WTC11 (cell line): ENCODE measurements at regions not wholly inside any gene's neighbourhood (a gene's known extent, or its start where the extent isn't known, plus 50 kb on each side); places are given as distances from the start of the nearest gene placed in this dataset.
"Not testable (repeated sequence)": the region's sequence is repeated elsewhere in the genome, so short reads cannot be mapped to it uniquely, and the experiment has no call there.

Experiments
- ATAC-seq: fragments of 200-7000 bp; cut with Tn5 transposase; 2 replicates; pipeline ENCODE4 v1.10.0; 2021; ENCODE audit warnings: mild to moderate bottlenecking, moderate library complexity
- CTCF ChIA-PET: fragments of 300-600 bp; sonication (Branson Sonifier 250); formaldehyde crosslinking; loops from one replicate; lab custom pipeline; 2021; ENCODE audit warnings: antibody characterized with exemption; lab: Charles Lee
- POLR2A ChIA-PET: fragments of 350-600 bp; sonication (Branson Sonifier 250); formaldehyde crosslinking; loops from one replicate; lab custom pipeline; 2021; ENCODE audit warnings: antibody characterized with exemption; lab: Charles Lee
- DNase-seq: peaks from one replicate; pipeline ENCODE4 v3.0.0; 2021; ENCODE audit warnings: low spot score
- H3K27ac Mint-ChIP-seq: 2 replicates; pipeline ENCODE4 v1.8.0; 2021; ENCODE audit warnings: mixed read lengths
- H3K27me3 Mint-ChIP-seq: 2 replicates; pipeline ENCODE4 v1.8.0; 2021; ENCODE audit warnings: low read depth, mild to moderate bottlenecking, moderate library complexity, mixed read lengths
- H3K36me3 Mint-ChIP-seq: 2 replicates; pipeline ENCODE4 v1.8.0; 2021; ENCODE audit warnings: mixed read lengths
- H3K4me1 Mint-ChIP-seq: 2 replicates; pipeline ENCODE4 v1.8.0; 2022; ENCODE audit warnings: mixed read lengths
- H3K4me3 Mint-ChIP-seq: 2 replicates; pipeline ENCODE4 v1.8.0; 2021; ENCODE audit warnings: mild to moderate bottlenecking, moderate library complexity, mixed read lengths
- H3K9me3 Mint-ChIP-seq: 2 replicates; pipeline ENCODE4 v1.8.0; 2021; ENCODE audit warnings: mixed read lengths
- CREM ChIP-seq: sonication (generic); formaldehyde crosslinking; IDR thresholded peaks from 2 replicates; pipeline ENCODE4 v1.8.1; 2022; ENCODE audit warnings: mild to moderate bottlenecking, missing genetic modification reagents, moderate library complexity
- FOXK1 ChIP-seq: sonication (generic); formaldehyde crosslinking; IDR thresholded peaks from 2 replicates; pipeline ENCODE4 v1.8.0; 2022; ENCODE audit warnings: mild to moderate bottlenecking, moderate library complexity, missing genetic modification reagents
- GABPB1 ChIP-seq: sonication (generic); formaldehyde crosslinking; IDR thresholded peaks from 2 replicates; pipeline ENCODE4 v1.8.1; 2023; ENCODE audit warnings: mild to moderate bottlenecking, missing genetic modification reagents
- GRHL2 ChIP-seq: fragments of 250-450 bp; sonication (Bioruptor Pico); IDR thresholded peaks from 2 replicates; pipeline ENCODE4 v1.8.0; 2022; ENCODE audit warnings: mild to moderate bottlenecking, moderate library complexity; ENCODE audit not compliant: insufficient replicate concordance, severe bottlenecking
- MYBL2 ChIP-seq: sonication (generic); formaldehyde crosslinking; IDR thresholded peaks from 2 replicates; pipeline ENCODE4 v1.8.1; 2023; ENCODE audit warnings: mild to moderate bottlenecking, moderate library complexity, missing genetic modification reagents
- NFE2L1 ChIP-seq: sonication (generic); formaldehyde crosslinking; IDR thresholded peaks from 2 replicates; pipeline ENCODE4 v1.8.1; 2023; ENCODE audit warnings: missing genetic modification reagents
- SOX15 ChIP-seq: fragments of 250-450 bp; sonication (Bioruptor Pico); IDR thresholded peaks from 2 replicates; pipeline ENCODE4 v1.9.0; 2021; ENCODE audit warnings: mild to moderate bottlenecking
- TEAD1 ChIP-seq: sonication (generic); formaldehyde crosslinking; IDR thresholded peaks from 2 replicates; pipeline ENCODE4 v1.8.0; 2022; ENCODE audit warnings: mild to moderate bottlenecking, missing genetic modification reagents
- TP53 ChIP-seq: sonication (generic); formaldehyde crosslinking; IDR thresholded peaks from 2 replicates; pipeline ENCODE4 v1.8.1; 2023; ENCODE audit warnings: mild to moderate bottlenecking, missing genetic modification reagents
- ZNF138 ChIP-seq: sonication (generic); formaldehyde crosslinking; conservative IDR thresholded peaks from 2 replicates; pipeline ENCODE4 v1.8.1; 2022; ENCODE audit warnings: mild to moderate bottlenecking, moderate library complexity, missing genetic modification reagents
- ZNF396 ChIP-seq: fragments of 250-450 bp; sonication (Bioruptor Pico); IDR thresholded peaks from 2 replicates; pipeline ENCODE4 v1.8.0; 2021; ENCODE audit warnings: mild to moderate bottlenecking, moderate library complexity, borderline replicate concordance
- ZNF423 ChIP-seq: fragments of 250-450 bp; sonication (Bioruptor Pico); IDR thresholded peaks from 2 replicates; pipeline ENCODE4 v2.1.2; 2022; ENCODE audit warnings: mild to moderate bottlenecking, moderate library complexity
- TF ChIP-seq, protein P1 (sequence below): sonication (generic); formaldehyde crosslinking; IDR thresholded peaks from 2 replicates; pipeline ENCODE4 v1.8.1; 2022; ENCODE audit warnings: missing genetic modification reagents, borderline replicate concordance
- TF ChIP-seq, protein P2 (sequence below): fragments of 250-450 bp; sonication (Bioruptor Pico); IDR thresholded peaks from 2 replicates; pipeline ENCODE4 v1.9.0; 2021; ENCODE audit warnings: moderate library complexity, mild to moderate bottlenecking, inconsistent platforms, borderline replicate concordance
- TF ChIP-seq, protein P3 (sequence below): sonication (generic); formaldehyde crosslinking; IDR thresholded peaks from 2 replicates; pipeline ENCODE4 v1.8.0; 2022; ENCODE audit warnings: mild to moderate bottlenecking, missing genetic modification reagents
- TF ChIP-seq, protein P4 (sequence below): fragments of 250-450 bp; sonication (Bioruptor Pico); IDR thresholded peaks from 2 replicates; pipeline ENCODE4 v1.9.0; 2021; ENCODE audit warnings: mild to moderate bottlenecking
- TF ChIP-seq, protein P5 (sequence below): sonication (generic); formaldehyde crosslinking; conservative IDR thresholded peaks from 2 replicates; pipeline ENCODE4 v1.8.1; 2022; ENCODE audit warnings: mild to moderate bottlenecking, missing genetic modification reagents
- TF ChIP-seq, protein P6 (sequence below): sonication (generic); formaldehyde crosslinking; IDR thresholded peaks from 2 replicates; pipeline ENCODE4 v1.8.0; 2022; ENCODE audit warnings: mild to moderate bottlenecking, missing genetic modification reagents
- TF ChIP-seq, protein P7 (sequence below): sonication (generic); formaldehyde crosslinking; IDR thresholded peaks from 2 replicates; pipeline ENCODE4 v1.8.1; 2023; ENCODE audit warnings: mild to moderate bottlenecking, missing genetic modification reagents
- TF ChIP-seq, protein P8 (sequence below): sonication (generic); formaldehyde crosslinking; IDR thresholded peaks from 2 replicates; pipeline ENCODE4 v1.8.1; 2023; ENCODE audit warnings: mild to moderate bottlenecking, moderate library complexity, missing genetic modification reagents

DNA sequence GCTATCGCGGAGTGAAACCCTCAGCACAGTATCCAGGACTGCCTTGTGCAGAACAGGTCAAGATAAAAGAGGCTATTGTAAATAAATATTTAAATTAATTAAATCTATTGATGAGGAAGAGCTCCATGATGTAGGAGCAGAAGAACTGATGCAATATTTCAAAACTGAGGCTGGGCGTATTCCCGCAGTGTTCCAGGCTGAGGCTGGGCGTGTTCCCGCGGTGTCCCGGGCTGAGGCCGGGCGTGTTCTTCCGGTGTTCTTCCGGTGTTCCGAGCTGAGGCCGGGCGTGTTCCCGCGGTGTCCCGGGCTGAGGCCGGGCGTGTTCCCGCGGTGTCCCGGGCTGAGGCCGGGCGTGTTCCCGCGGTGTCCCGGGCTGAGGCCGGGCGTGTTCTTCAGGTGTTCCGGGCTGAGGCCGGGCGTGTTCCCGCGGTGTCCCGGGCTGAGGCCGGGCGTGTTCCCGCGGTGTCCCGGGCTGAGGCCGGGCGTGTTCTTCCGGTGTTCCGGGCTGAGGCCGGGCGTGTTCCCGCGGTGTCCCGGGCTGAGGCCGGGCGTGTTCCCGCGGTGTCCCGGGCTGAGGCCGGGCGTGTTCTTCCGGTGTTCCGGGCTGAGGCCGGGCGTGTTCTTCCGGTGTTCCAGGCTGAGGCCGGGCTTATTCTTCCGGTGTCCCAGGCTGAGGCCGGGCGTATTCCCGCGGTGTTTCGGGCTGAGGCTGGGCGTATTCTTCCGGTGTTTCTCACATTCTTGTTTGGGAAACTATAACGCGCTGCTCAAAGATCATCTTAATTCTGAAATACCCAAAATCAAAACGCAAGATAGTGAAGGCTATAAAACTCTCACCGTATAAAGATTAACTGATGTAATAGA lies 130.1 kb upstream of the FRG1 start:
- CTCF ChIA-PET: interaction anchor here (0.6 kb wide), 1 partner anchor 685 kb away, joined by 3 read pairs; no protein-coding TSS in a partner anchor
- ATAC-seq, H3K27me3 Mint-ChIP-seq, DNase-seq, H3K27ac Mint-ChIP-seq, POLR2A ChIA-PET, H3K4me3 Mint-ChIP-seq, H3K4me1 Mint-ChIP-seq: not testable (repeated sequence)
- peaks cover 39% of the 10 kb centered on the region for H3K36me3 Mint-ChIP-seq
- peaks cover 64% of the 10 kb centered on the region for H3K9me3 Mint-ChIP-seq

DNA sequence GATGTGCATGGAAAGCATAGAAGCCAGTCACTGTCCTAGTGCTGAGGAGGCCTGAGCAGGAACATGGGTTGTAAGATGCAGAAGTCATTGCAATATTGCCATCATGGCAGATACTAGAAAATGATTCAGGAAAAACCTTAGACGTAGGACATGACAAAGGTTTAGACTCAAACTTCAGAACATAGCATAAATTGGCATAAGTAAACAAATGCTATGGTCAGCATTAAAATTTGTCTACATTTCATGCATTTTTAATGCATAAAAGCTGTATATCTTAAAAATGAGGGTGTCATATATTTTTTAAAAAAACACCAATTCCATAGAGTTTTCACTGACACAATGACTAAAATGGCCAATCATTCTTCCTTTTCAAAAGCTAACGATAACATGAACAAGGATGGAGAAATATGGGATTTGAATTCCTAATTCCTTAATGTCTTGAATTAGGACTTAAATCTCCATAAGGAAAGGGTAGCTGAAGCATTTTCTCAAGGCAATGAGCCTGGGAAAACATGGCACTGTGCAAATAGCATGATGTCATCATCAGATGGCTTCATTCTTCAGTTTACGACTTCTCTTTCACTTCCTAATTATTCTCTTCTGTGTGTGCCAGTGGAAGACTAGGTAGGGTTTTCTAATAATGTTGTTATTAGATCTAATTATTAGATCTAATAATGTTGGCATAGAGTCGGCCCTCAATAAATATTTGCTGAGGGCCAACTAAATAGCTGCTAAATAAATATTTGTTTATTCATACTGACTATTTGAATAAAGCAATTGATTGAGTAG lies 125.1 kb upstream of the FRG1 start:
- TF ChIP-seq, protein P1, sequence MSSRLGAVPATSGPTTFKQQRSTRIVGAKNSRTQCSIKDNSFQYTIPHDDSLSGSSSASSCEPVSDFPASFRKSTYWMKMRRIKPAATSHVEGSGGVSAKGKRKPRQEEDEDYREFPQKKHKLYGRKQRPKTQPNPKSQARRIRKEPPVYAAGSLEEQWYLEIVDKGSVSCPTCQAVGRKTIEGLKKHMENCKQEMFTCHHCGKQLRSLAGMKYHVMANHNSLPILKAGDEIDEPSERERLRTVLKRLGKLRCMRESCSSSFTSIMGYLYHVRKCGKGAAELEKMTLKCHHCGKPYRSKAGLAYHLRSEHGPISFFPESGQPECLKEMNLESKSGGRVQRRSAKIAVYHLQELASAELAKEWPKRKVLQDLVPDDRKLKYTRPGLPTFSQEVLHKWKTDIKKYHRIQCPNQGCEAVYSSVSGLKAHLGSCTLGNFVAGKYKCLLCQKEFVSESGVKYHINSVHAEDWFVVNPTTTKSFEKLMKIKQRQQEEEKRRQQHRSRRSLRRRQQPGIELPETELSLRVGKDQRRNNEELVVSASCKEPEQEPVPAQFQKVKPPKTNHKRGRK (CRISPR knock-in tag): no peak
- TF ChIP-seq GRHL2 (CRISPR knock-in tag) (no peak), FOXK1 (CRISPR knock-in tag) (no peak), TEAD1 (CRISPR knock-in tag) (no peak), MYBL2 (CRISPR knock-in tag) (no peak), GABPB1 (CRISPR knock-in tag) (no peak), SOX15 (CRISPR knock-in tag) (no peak), ZNF396 (CRISPR knock-in tag) (no peak), NFE2L1 (CRISPR knock-in tag) (no peak), ZNF138 (CRISPR knock-in tag) (no peak), CREM (CRISPR knock-in tag) (no peak), TP53 (no peak), ZNF423 (CRISPR knock-in tag) (no peak)
- TF ChIP-seq, protein P2, sequence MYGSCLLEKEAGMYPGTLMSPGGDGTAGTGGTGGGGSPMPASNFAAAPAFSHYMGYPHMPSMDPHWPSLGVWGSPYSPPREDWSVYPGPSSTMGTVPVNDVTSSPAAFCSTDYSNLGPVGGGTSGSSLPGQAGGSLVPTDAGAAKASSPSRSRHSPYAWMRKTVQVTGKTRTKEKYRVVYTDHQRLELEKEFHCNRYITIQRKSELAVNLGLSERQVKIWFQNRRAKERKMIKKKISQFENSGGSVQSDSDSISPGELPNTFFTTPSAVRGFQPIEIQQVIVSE (CRISPR knock-in tag): no peak
- TF ChIP-seq, protein P3, sequence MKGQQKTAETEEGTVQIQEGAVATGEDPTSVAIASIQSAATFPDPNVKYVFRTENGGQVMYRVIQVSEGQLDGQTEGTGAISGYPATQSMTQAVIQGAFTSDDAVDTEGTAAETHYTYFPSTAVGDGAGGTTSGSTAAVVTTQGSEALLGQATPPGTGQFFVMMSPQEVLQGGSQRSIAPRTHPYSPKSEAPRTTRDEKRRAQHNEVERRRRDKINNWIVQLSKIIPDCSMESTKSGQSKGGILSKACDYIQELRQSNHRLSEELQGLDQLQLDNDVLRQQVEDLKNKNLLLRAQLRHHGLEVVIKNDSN (CRISPR knock-in tag): no peak
- TF ChIP-seq, protein P4, sequence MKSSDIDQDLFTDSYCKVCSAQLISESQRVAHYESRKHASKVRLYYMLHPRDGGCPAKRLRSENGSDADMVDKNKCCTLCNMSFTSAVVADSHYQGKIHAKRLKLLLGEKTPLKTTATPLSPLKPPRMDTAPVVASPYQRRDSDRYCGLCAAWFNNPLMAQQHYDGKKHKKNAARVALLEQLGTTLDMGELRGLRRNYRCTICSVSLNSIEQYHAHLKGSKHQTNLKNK: no peak
- TF ChIP-seq, protein P5, sequence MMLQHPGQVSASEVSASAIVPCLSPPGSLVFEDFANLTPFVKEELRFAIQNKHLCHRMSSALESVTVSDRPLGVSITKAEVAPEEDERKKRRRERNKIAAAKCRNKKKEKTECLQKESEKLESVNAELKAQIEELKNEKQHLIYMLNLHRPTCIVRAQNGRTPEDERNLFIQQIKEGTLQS (CRISPR knock-in tag): no peak
- TF ChIP-seq, protein P6, sequence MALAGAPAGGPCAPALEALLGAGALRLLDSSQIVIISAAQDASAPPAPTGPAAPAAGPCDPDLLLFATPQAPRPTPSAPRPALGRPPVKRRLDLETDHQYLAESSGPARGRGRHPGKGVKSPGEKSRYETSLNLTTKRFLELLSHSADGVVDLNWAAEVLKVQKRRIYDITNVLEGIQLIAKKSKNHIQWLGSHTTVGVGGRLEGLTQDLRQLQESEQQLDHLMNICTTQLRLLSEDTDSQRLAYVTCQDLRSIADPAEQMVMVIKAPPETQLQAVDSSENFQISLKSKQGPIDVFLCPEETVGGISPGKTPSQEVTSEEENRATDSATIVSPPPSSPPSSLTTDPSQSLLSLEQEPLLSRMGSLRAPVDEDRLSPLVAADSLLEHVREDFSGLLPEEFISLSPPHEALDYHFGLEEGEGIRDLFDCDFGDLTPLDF (CRISPR knock-in tag): no peak
- TF ChIP-seq, protein P7, sequence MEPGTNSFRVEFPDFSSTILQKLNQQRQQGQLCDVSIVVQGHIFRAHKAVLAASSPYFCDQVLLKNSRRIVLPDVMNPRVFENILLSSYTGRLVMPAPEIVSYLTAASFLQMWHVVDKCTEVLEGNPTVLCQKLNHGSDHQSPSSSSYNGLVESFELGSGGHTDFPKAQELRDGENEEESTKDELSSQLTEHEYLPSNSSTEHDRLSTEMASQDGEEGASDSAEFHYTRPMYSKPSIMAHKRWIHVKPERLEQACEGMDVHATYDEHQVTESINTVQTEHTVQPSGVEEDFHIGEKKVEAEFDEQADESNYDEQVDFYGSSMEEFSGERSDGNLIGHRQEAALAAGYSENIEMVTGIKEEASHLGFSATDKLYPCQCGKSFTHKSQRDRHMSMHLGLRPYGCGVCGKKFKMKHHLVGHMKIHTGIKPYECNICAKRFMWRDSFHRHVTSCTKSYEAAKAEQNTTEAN: no peak
- TF ChIP-seq, protein P8, sequence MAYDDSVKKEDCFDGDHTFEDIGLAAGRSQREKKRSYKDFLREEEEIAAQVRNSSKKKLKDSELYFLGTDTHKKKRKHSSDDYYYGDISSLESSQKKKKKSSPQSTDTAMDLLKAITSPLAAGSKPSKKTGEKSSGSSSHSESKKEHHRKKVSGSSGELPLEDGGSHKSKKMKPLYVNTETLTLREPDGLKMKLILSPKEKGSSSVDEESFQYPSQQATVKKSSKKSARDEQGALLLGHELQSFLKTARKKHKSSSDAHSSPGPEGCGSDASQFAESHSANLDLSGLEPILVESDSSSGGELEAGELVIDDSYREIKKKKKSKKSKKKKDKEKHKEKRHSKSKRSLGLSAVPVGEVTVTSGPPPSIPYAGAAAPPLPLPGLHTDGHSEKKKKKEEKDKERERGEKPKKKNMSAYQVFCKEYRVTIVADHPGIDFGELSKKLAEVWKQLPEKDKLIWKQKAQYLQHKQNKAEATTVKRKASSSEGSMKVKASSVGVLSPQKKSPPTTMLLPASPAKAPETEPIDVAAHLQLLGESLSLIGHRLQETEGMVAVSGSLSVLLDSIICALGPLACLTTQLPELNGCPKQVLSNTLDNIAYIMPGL (CRISPR knock-in tag): no peak
- H3K27ac Mint-ChIP-seq: no peak overlapping the region
- peaks cover 5% of the 10 kb centered on the region; the same call in 1 of the 2 replicates for H3K27me3 Mint-ChIP-seq
- peaks cover 26% of the 10 kb centered on the region for H3K36me3 Mint-ChIP-seq
- ChIA-PET CTCF (no interaction called here), POLR2A (no interaction called here)
- ATAC-seq (no peak), DNase-seq (no peak)
- no peaks in the 10 kb centered on the region for H3K4me1 Mint-ChIP-seq
- peaks cover 46% of the 10 kb centered on the region for H3K9me3 Mint-ChIP-seq
- H3K4me3 Mint-ChIP-seq: no peak overlapping the region
